Naive thymus-derived CD4-positive, alpha-beta T cell (primary cell): ENCODE measurements at regions not wholly inside any gene's neighbourhood (a gene's known extent, or its start where the extent isn't known, plus 50 kb on each side); places are given as distances from the start of the nearest gene placed in this dataset.
"Not testable (repeated sequence)": the region's sequence is repeated elsewhere in the genome, so short reads cannot be mapped to it uniquely, and the experiment has no call there.

Experiments used
- ATAC-seq: fragments of 150-1000 bp; cut with Tn5 transposase; 2 replicates; pipeline ENCODE4 v1.10.0; 2021; ENCODE audit warnings: mild to moderate bottlenecking, moderate library complexity
- CTCF ChIA-PET: fragments of 350-600 bp; sonication (Branson Sonifier 250); formaldehyde crosslinking; loops from one replicate; lab custom pipeline; 2021; ENCODE audit warnings: antibody characterized with exemption; lab: Charles Lee
- POLR2A ChIA-PET: fragments of 350-600 bp; sonication (Branson Sonifier 250); formaldehyde crosslinking; loops from one replicate; lab custom pipeline; 2021; ENCODE audit warnings: antibody characterized with exemption, inconsistent platforms; lab: Charles Lee
- DNase-seq, 9 donors: peaks; one replicate each; pipeline versions ENCODE4 v3.0.0 to v3.0.0-alpha.2; 2020 to 2022; ENCODE audit warnings: mixed read lengths in 1 of 9
- H3K27ac ChIP-seq: one replicate; pipeline ENCODE4 v1.7.0; 2013; ENCODE audit warnings: mild to moderate bottlenecking, low read depth, low read length, moderate library complexity
- H3K27me3 ChIP-seq, 2 donors: one replicate each; pipeline ENCODE4 v1.7.0; 2013; ENCODE audit warnings: low read length in 2 of 2, mild to moderate bottlenecking in 2 of 2, moderate library complexity in 2 of 2; ENCODE audit not compliant: control insufficient read depth in 2 of 2, insufficient read depth in 2 of 2
- H3K36me3 ChIP-seq, 3 experiments: 1 replicate in 2 of 3; 2 replicates in 1 of 3; pipeline ENCODE4 v1.7.0; 2013; ENCODE audit warnings: low read length in 3 of 3, mild to moderate bottlenecking in 3 of 3, moderate library complexity in 1 of 3; ENCODE audit not compliant: insufficient read depth in 3 of 3, control insufficient read depth in 2 of 3
- H3K4me1 ChIP-seq, 2 donors: one replicate each; pipeline ENCODE4 v1.7.0; 2013; ENCODE audit warnings: low read length in 2 of 2, mild to moderate bottlenecking in 2 of 2, moderate library complexity in 1 of 2; ENCODE audit not compliant: control insufficient read depth in 2 of 2, insufficient read depth in 2 of 2
- H3K4me3 ChIP-seq: 2 replicates; pipeline ENCODE4 v1.7.0; 2013; ENCODE audit warnings: mild to moderate bottlenecking, low read length
- H3K9me3 ChIP-seq, 3 experiments: 1 replicate in 2 of 3; 2 replicates in 1 of 3; pipeline ENCODE4 v1.7.0; 2013; ENCODE audit warnings: low read length in 3 of 3; ENCODE audit not compliant: control insufficient read depth in 2 of 3
- H3K27ac Mint-ChIP-seq, 9 donors: one replicate each; pipeline ENCODE4 v1.8.0; 2020 to 2022; ENCODE audit warnings: mixed read lengths in 9 of 9, mild to moderate bottlenecking in 8 of 9, moderate library complexity in 5 of 9, inconsistent platforms in 2 of 9
- H3K27me3 Mint-ChIP-seq, 5 donors: one replicate each; pipeline ENCODE4 v1.8.0; 2021 to 2022; ENCODE audit warnings: mixed read lengths in 5 of 5, mild to moderate bottlenecking in 1 of 5
- H3K36me3 Mint-ChIP-seq, 5 donors: one replicate each; pipeline ENCODE4 v1.8.0; 2020 to 2022; ENCODE audit warnings: mixed read lengths in 5 of 5, mild to moderate bottlenecking in 3 of 5, inconsistent platforms in 1 of 5
- H3K4me1 Mint-ChIP-seq, 7 donors: one replicate each; pipeline ENCODE4 v1.8.0; 2020 to 2022; ENCODE audit warnings: mixed read lengths in 7 of 7, mild to moderate bottlenecking in 3 of 7, inconsistent platforms in 1 of 7
- H3K4me3 Mint-ChIP-seq, 10 donors: one replicate each; pipeline ENCODE4 v1.8.0; 2020 to 2022; ENCODE audit warnings: mild to moderate bottlenecking in 10 of 10, mixed read lengths in 10 of 10, moderate library complexity in 6 of 10, inconsistent platforms in 2 of 10
- H3K9me3 Mint-ChIP-seq, 11 donors: one replicate each; pipeline ENCODE4 v1.8.0; 2020 to 2022; ENCODE audit warnings: mixed read lengths in 11 of 11, mild to moderate bottlenecking in 4 of 11, inconsistent platforms in 1 of 11, moderate library complexity in 1 of 11
- intact Hi-C, 2 donors: fragments of 100-400 bp; cut with micrococcal nuclease; formaldehyde crosslinking; loops; one replicate each; pipeline ENCODE4 v1.15.1; 2023

DNA sequence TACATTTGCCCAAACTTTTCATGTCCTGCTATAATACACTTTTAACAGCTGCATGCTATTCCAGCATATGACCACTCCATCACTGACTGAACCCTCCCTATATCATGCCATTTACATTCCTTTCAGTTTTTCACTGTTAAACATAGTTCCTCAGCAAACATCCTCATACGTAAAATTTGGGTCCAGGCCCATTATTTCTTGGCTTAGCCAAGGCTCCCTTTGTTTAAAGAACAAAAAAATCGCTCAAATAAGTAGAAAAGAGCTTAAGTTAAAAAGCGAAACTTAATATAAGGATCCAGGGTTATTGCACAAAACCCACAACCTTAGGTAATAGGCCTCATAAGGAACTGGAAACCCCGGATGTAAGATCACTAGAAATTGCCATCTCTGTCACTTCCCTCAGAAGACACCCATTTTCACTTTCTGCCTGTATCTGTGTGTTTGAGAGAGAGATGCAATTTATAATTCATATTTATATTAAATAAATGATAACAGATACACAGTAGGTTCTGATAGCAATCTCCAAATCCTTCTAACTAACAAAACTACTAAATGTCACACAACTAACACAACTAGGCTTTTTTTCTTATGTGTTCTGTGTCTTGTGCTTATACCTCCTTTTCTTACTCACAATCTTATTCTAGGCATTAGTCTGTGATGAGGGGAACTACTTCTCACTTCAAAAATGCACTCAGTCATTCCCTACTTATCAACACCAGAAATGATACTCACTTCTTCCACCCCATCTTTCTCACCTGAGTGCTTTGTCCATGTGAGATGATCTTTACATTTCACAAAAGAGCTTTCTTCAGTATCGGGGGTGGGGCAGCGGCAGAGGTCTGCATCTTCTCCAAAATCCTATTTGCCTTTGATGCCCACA is 59.9 kb upstream of the FAM241A start:
- Mint-ChIP-seq H3K27me3 (peaks cover 0 to 20% (median 14%) of the 10 kb centered on the region in 5 donors), H3K4me3 (no peak overlapping the region), H3K4me1 (peaks cover 0 to 7% (median 0%) of the 10 kb centered on the region in 7 donors), H3K9me3 (no peaks in the 10 kb centered on the region), H3K36me3 (no peaks in the 10 kb centered on the region), H3K27ac (no peak overlapping the region)
- no peak for DNase-seq
- no peaks in the 10 kb centered on the region for H3K9me3 ChIP-seq
- no peak overlapping the region for H3K27ac ChIP-seq
- no peaks in the 10 kb centered on the region for H3K27me3 ChIP-seq
- ChIA-PET POLR2A (no interaction called here), CTCF (no interaction called here)
- intact Hi-C loops = no loop called here
- no peaks in the 10 kb centered on the region for H3K4me1 ChIP-seq
- H3K36me3 ChIP-seq = no peaks in the 10 kb centered on the region
- peak; percentile 69 for ATAC-seq
- no peak overlapping the region for H3K4me3 ChIP-seq

GRCh38 chr4:112086036-112086434 is 59.2 kb upstream of the FAM241A start:
- Mint-ChIP-seq H3K36me3 (no peaks in the 10 kb centered on the region), H3K27me3 (peaks cover 0 to 20% (median 10%) of the 10 kb centered on the region in 5 donors), H3K4me3 (no peak overlapping the region), H3K9me3 (no peaks in the 10 kb centered on the region), H3K4me1 (peaks cover 0 to 7% (median 0%) of the 10 kb centered on the region in 7 donors), H3K27ac (no peak overlapping the region)
- ATAC-seq (no peak), DNase-seq (no peak)
- H3K4me3 ChIP-seq = no peak overlapping the region
- no peaks in the 10 kb centered on the region for H3K36me3 ChIP-seq
- no peaks in the 10 kb centered on the region for H3K9me3 ChIP-seq
- POLR2A ChIA-PET = no interaction called here
- H3K27ac ChIP-seq = no peak overlapping the region
- H3K4me1 ChIP-seq = no peaks in the 10 kb centered on the region
- intact Hi-C loops = no loop called here
- H3K27me3 ChIP-seq = no peaks in the 10 kb centered on the region
- CTCF ChIA-PET = no interaction called here

GRCh38 chr4:112086661-112087060 is 58.6 kb upstream of the FAM241A start:
- H3K4me1 ChIP-seq, DNase-seq, POLR2A ChIA-PET, H3K27ac Mint-ChIP-seq, H3K4me3 ChIP-seq, intact Hi-C loops, CTCF ChIA-PET, ATAC-seq, H3K9me3 ChIP-seq, H3K4me1 Mint-ChIP-seq, H3K36me3 ChIP-seq, H3K27ac ChIP-seq, H3K27me3 ChIP-seq, H3K9me3 Mint-ChIP-seq, H3K36me3 Mint-ChIP-seq: not testable (repeated sequence)
- Mint-ChIP-seq H3K4me3 (peak overlapping the region in 1 of 10 donors; percentile 38), H3K27me3 (peaks cover 0 to 20% (median 10%) of the 10 kb centered on the region in 5 donors)

DNA sequence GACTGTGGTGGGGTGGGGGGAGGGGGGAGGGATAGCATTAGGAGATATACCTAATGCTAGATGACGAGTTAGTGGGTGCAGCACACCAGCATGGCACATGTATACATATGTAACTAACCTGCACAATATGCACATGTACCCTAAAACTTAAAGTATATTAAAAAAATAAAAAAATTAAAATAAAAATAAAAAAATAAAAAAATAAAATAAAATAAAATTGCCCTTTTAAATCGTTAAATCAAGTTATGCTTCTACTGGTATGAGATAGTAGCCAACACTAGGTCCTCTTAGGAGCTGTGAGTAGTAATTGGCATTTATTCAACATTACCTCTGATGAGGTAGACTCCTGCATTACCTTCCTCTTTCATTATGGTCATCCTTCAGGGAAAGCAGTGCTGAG is 52.9 kb upstream of the FAM241A start:
- H3K36me3 ChIP-seq, CTCF ChIA-PET, H3K4me1 Mint-ChIP-seq, H3K4me3 Mint-ChIP-seq, H3K27me3 ChIP-seq, H3K36me3 Mint-ChIP-seq, DNase-seq, H3K27ac ChIP-seq, H3K9me3 Mint-ChIP-seq, H3K9me3 ChIP-seq, ATAC-seq, H3K4me3 ChIP-seq, H3K4me1 ChIP-seq, H3K27ac Mint-ChIP-seq, POLR2A ChIA-PET: not testable (repeated sequence)
- peaks cover 4 to 40% (median 9%) of the 10 kb centered on the region in 5 donors for H3K27me3 Mint-ChIP-seq
- intact Hi-C loops = loop anchor here in 1 of 2 donors (10.0 kb wide), 1 partner anchor 672 kb away; no protein-coding TSS in a partner anchor

GRCh38 chr4:112093636-112094202 is 51.5 kb upstream of the FAM241A start:
- CTCF ChIA-PET = interaction anchor here (0.6 to 1.3 kb wide), 3 partner anchors 10 to 142 kb away, joined by 3 to 4 read pairs (median 3); no protein-coding TSS in a partner anchor
- H3K4me3 Mint-ChIP-seq = no peak overlapping the region

GRCh38 chr4:112094330-112094729 is 50.9 kb upstream of the FAM241A start:
- H3K4me3 ChIP-seq = no peak overlapping the region
- H3K27ac ChIP-seq = no peak overlapping the region
- POLR2A ChIA-PET = no interaction called here
- H3K4me3 Mint-ChIP-seq = no peak overlapping the region
- H3K4me1 ChIP-seq = no peaks in the 10 kb centered on the region
- peaks cover 0 to 2% (median 0%) of the 10 kb centered on the region in 5 donors for H3K36me3 Mint-ChIP-seq
- H3K4me1 Mint-ChIP-seq = peaks cover 0 to under 1% (median 0%) of the 10 kb centered on the region in 7 donors
- peaks cover 9 to 42% (median 14%) of the 10 kb centered on the region in 5 donors for H3K27me3 Mint-ChIP-seq
- no peaks in the 10 kb centered on the region for H3K36me3 ChIP-seq
- no peaks in the 10 kb centered on the region for H3K9me3 ChIP-seq
- intact Hi-C loops = loop anchor here in 1 of 2 donors (10.0 kb wide), 1 partner anchor 670 kb away; no protein-coding TSS in a partner anchor
- ATAC-seq (no peak), DNase-seq (no peak)
- peaks cover 0 to 3% (median 0%) of the 10 kb centered on the region in 11 donors for H3K9me3 Mint-ChIP-seq
- H3K27ac Mint-ChIP-seq = peak overlapping the region in 1 of 9 donors; percentile 22
- CTCF ChIA-PET = interaction anchor here (0.9 to 1.3 kb wide), 2 partner anchors 9 to 141 kb away, joined by 3 to 4 read pairs; no protein-coding TSS in a partner anchor
- no peaks in the 10 kb centered on the region for H3K27me3 ChIP-seq

More at GRCh38 chr4:112093636-112094202, 51.5 kb upstream of the FAM241A start:
- Mint-ChIP-seq H3K4me1 (no peaks in the 10 kb centered on the region), H3K27ac (no peak overlapping the region), H3K36me3 (peaks cover 0 to 2% (median 0%) of the 10 kb centered on the region in 5 donors), H3K9me3 (peaks cover 0 to 3% (median 0%) of the 10 kb centered on the region in 11 donors), H3K27me3 (peaks cover 9 to 42% (median 14%) of the 10 kb centered on the region in 5 donors)
- POLR2A ChIA-PET = no interaction called here
- H3K27ac ChIP-seq = no peak overlapping the region
- ATAC-seq = no peak
- no peaks in the 10 kb centered on the region for H3K9me3 ChIP-seq
- no peak for DNase-seq
- no peaks in the 10 kb centered on the region for H3K4me1 ChIP-seq
- H3K36me3 ChIP-seq = no peaks in the 10 kb centered on the region
- no peak overlapping the region for H3K4me3 ChIP-seq
- intact Hi-C loops = loop anchor here in 1 of 2 donors (10.0 kb wide), 1 partner anchor 671 kb away; no protein-coding TSS in a partner anchor
- no peaks in the 10 kb centered on the region for H3K27me3 ChIP-seq
